Upper lobe of left lung (tissue), 4 donors: ENCODE measurements at regions not wholly inside any gene's neighbourhood (a gene's known extent, or its start where the extent isn't known, plus 50 kb on each side); places are given as distances from the start of the nearest gene placed in this dataset.

Experiments used
- EP300 ChIP-seq, 4 donors: sonication (generic); formaldehyde crosslinking; IDR thresholded peaks; one replicate each; pipeline ENCODE4 v1.5.1; 2017; ENCODE audit warnings: antibody characterized with exemption in 4 of 4, control low read depth in 2 of 4
- POLR2A ChIP-seq, 4 donors: fragments of 450-650 bp; IDR thresholded peaks; one replicate each; pipeline ENCODE4 v1.5.1; 2016 to 2017; ENCODE audit warnings: antibody characterized with exemption in 4 of 4, mild to moderate bottlenecking in 2 of 4

DNA sequence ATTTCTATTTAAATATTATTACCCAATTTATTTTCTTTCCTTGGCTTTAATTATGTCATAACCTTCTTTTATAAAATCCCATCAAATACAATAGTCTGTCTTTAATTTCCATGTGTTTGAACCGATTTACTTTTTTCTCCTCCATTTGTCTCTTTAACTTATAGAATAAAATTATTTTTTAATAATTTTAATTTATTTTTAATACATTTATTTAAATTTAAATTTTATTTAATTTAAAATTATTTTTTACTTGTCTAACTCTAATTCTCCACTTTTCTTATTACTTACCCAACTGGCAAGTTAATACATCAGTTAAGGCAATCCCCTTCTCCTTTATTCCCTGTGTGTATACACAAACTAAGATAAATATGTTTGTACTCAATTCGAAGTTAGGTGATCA, 817.6 kb upstream of the NR2F2 start:
- TF ChIP-seq POLR2A (IDR thresholded peaks at IDR 0.05) = no peak
- TF ChIP-seq EP300 (IDR thresholded peaks at IDR 0.05) = no peak
